Thyroid gland (tissue), 4 donors: ENCODE measurements at regions not wholly inside any gene's neighbourhood (a gene's known extent, or its start where the extent isn't known, plus 50 kb on each side); places are given as distances from the start of the nearest gene placed in this dataset.
"Not testable (repeated sequence)": the region's sequence is repeated elsewhere in the genome, so short reads cannot be mapped to it uniquely, and the experiment has no call there.

Experiments
- DNase-seq, 2 donors: peaks; one replicate each; pipeline ENCODE4 v3.0.0-alpha.2; 2019
- H3K27ac ChIP-seq, 3 donors: fragments of 200-600 bp; sonication (generic); 1 replicate in 2 of 3; 2 replicates in 1 of 3; pipeline ENCODE4 v1.5.1; 2016 to 2019; ENCODE audit warnings: mild to moderate bottlenecking in 1 of 3, moderate library complexity in 1 of 3
- H3K27me3 ChIP-seq: fragments of 200-600 bp; sonication (generic); one replicate; pipeline ENCODE4 v1.5.1; 2019
- H3K36me3 ChIP-seq, 2 donors: fragments of 200-600 bp; sonication (generic); one replicate each; pipeline ENCODE4 v1.5.1; 2016 to 2019
- H3K4me1 ChIP-seq, 2 donors: fragments of 200-600 bp; sonication (generic); one replicate each; pipeline ENCODE4 v1.5.1; 2017 to 2019
- H3K4me3 ChIP-seq, 3 donors: fragments of 200-600 bp; sonication (generic); replicated peaks in 1 of 3; 1 replicate in 2 of 3; 2 replicates in 1 of 3; pipeline ENCODE4 v1.5.1; 2016; ENCODE audit warnings: mild to moderate bottlenecking in 1 of 3
- H3K9me3 ChIP-seq: fragments of 200-600 bp; sonication (generic); one replicate; pipeline ENCODE4 v1.5.1; 2017
- POLR2A ChIP-seq, 2 donors: fragments of 450-650 bp; IDR thresholded peaks; one replicate each; pipeline ENCODE4 v1.6.1; 2017; ENCODE audit warnings: antibody characterized with exemption in 2 of 2, mild to moderate bottlenecking in 2 of 2, moderate library complexity in 1 of 2
- WGBS, 2 donors: methylation state at CpG; one replicate each; pipeline ENCODE4 v1.1.5; 2017; 5-methylcytosine and 5-hydroxymethylcytosine counted together
- intact Hi-C: fragments of 100-400 bp; cut with DNase I; formaldehyde crosslinking; loops from one replicate; pipeline ENCODE4 v1.15.1; 2023
- TF ChIP-seq, protein P1 (sequence below), 6 experiments: fragments of 200-600 bp in 3 of 6; fragments of 450-650 bp in 3 of 6; sonication (generic) in 3 of 6; IDR thresholded peaks; one replicate each; pipeline ENCODE4 v1.5.1; 2016 to 2019; ENCODE audit warnings: antibody characterized with exemption in 6 of 6, mild to moderate bottlenecking in 2 of 6, inconsistent platforms in 1 of 6, moderate library complexity in 1 of 6

DNA sequence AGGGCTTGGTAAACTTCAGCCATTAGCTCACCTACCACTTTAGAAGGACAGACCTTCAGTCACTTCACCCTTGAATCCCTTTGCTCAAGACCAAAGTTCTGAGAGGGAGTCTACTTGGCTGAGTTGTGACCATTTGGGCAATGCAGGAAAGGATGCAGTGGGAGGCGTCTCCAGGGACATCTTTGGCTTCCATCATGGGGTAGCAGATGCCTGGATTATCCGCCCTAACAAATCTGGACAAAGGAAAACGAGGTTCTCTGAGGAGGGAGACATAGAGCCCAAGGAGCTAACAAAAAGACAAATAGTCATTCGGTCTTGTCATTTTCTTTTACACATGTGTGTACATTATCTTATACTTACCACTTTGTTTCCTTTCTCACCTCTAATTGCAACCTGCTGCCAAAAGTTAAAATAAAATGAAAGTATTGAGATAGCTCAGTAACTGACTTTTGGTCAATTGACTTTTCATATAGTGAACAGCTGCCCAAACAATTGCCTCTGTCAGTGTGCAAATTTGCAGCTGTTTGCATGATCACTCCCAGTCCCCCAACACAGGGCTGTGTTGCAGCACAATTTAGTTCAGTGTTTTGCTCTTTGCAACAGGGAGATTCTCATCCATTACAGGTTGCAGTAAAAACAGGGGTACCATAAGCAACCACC, 108.9 kb upstream of the EEF2KMT start:
- no peak overlapping the region for H3K27ac ChIP-seq
- 68 to 72% methylated on average over 4 of the region's 4 CpGs for WGBS, 2 donors
- DNase-seq: no peak

DNA sequence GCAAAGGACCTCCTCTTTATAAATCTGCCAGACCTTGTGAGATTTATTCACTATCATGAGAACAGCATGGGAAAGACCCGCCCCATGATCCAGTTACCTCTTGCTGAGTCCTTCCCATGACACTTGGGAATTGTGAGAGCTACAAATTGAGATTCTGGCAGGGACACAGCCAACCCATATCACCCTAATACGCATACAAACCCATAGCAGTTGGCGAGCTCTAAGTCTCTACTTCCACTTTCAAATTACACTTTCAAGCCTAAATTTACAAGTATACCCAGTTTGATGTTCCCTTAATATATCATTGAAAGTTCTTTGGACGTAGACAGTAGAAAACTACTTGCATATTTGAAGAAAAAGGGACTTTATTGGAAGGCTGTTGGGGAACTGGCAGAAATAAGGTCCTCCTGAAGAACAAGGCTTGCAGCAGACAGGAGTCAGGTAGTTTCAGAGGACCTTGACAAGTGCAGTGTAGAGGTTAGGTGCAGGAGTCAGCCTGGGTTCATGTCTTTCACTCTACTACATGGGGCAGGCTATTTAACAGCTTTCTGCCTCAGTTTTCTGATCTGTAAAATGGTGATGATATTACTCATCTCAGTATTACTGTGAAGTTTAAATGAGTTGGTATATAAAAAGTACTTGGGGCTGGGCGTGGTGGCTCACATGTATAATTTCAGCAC, 107.9 kb upstream of the EEF2KMT start:
- Histone ChIP-seq H3K27ac (no peak overlapping the region), H3K36me3 (no peaks in the 10 kb centered on the region), H3K4me1 (no peaks in the 10 kb centered on the region), H3K4me3 (no peak overlapping the region), H3K27me3 (no peaks in the 10 kb centered on the region), H3K9me3 (no peaks in the 10 kb centered on the region)
- intact Hi-C loops: no loop called here
- TF ChIP-seq, protein P1, sequence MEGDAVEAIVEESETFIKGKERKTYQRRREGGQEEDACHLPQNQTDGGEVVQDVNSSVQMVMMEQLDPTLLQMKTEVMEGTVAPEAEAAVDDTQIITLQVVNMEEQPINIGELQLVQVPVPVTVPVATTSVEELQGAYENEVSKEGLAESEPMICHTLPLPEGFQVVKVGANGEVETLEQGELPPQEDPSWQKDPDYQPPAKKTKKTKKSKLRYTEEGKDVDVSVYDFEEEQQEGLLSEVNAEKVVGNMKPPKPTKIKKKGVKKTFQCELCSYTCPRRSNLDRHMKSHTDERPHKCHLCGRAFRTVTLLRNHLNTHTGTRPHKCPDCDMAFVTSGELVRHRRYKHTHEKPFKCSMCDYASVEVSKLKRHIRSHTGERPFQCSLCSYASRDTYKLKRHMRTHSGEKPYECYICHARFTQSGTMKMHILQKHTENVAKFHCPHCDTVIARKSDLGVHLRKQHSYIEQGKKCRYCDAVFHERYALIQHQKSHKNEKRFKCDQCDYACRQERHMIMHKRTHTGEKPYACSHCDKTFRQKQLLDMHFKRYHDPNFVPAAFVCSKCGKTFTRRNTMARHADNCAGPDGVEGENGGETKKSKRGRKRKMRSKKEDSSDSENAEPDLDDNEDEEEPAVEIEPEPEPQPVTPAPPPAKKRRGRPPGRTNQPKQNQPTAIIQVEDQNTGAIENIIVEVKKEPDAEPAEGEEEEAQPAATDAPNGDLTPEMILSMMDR (IDR thresholded peaks at IDR 0.05): no peak
- 82 to 85% methylated on average over 5 of the region's 5 CpGs for WGBS, 2 donors
- no peak for DNase-seq

More for the DNA sequence above, 108.9 kb upstream of the EEF2KMT start:
- Histone ChIP-seq H3K27me3 (no peaks in the 10 kb centered on the region), H3K4me1 (no peaks in the 10 kb centered on the region), H3K36me3 (no peaks in the 10 kb centered on the region), H3K9me3 (no peaks in the 10 kb centered on the region), H3K4me3 (no peak overlapping the region)
- intact Hi-C loops: no loop called here
- TF ChIP-seq, protein P1 (IDR thresholded peaks at IDR 0.05): no peak
- TF ChIP-seq POLR2A (IDR thresholded peaks at IDR 0.05): no peak

DNA sequence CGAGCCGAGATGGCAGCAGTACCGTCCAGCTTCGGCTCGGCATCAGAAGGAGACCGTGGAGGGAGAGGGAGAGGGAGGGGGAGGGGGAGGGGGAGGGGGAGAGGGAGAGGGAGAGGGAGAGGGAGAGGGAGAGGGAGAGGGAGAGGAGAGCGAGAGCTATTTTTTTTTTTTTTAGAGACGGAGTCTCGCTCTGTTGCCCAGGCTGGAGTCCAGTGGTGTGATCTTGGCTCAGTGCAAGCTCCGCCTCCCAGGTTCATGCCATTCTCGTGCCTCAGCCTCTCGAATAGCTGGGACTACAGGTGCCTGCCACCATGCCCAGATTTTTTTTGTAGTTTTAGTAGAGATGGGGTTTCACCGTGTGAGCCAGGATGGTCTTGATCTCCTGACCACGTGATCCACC, 106.1 kb upstream of the EEF2KMT start:
- DNase-seq, H3K9me3 ChIP-seq, intact Hi-C loops, H3K4me3 ChIP-seq, H3K4me1 ChIP-seq, H3K27me3 ChIP-seq, H3K36me3 ChIP-seq, H3K27ac ChIP-seq: not testable (repeated sequence)
- 89 to 90% methylated on average over 7 to 14 of the region's 14 CpGs for WGBS, 2 donors

DNA sequence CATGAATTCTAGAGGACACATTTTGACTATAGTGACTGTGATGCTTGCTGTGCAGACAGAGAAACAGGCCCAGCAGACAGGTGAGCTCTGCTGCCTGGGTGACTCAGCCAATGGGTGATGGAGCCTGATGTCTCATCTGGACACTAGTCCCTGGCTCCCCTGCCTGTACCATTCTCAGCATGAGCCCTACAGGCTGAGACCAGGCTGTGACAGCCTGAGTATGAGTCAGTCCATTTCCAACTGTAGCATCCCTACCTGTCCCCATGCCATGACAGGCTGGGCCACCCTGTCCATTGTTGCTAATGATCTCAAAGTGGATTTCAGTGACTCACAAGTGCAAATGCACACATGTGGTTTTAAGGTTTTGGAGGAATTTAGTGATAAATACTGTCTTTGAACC, 102.5 kb upstream of the EEF2KMT start:
- TF ChIP-seq POLR2A (IDR thresholded peaks at IDR 0.05): no peak
- TF ChIP-seq, protein P1 (IDR thresholded peaks at IDR 0.05): no peak
- Histone ChIP-seq H3K9me3 (no peaks in the 10 kb centered on the region), H3K36me3 (no peaks in the 10 kb centered on the region), H3K27ac (no peak overlapping the region), H3K4me1 (no peaks in the 10 kb centered on the region), H3K27me3 (no peaks in the 10 kb centered on the region), H3K4me3 (no peak overlapping the region)
- no peak for DNase-seq
- intact Hi-C loops: no loop called here

DNA sequence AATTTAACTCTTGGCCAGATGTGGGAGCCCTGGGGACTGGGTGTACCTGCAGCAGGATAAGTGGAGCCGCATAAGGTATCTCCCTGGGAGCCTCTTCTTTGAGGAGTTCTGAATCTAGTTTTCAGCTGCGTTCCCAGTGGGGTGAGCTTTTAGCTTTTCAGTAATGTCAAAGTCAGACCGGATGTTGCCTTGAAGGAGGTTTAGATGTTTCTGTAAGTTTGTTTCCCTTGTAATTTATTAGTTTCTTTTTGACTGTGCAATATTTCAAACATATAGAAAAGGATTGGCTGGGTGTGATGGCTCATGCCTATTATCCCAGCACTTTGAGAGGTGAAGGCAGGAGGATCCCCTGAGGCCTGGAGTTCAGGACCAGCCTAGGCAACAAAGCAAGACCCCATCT, 98.6 kb upstream of the EEF2KMT start:
- WGBS, 2 donors: 83% methylated on average over 3 of the region's 3 CpGs
- Histone ChIP-seq H3K9me3 (no peaks in the 10 kb centered on the region), H3K27me3 (no peaks in the 10 kb centered on the region), H3K36me3 (no peaks in the 10 kb centered on the region), H3K4me1 (no peaks in the 10 kb centered on the region), H3K27ac (no peak overlapping the region), H3K4me3 (no peak overlapping the region)
- TF ChIP-seq POLR2A (IDR thresholded peaks at IDR 0.05): no peak
- intact Hi-C loops: no loop called here
- no peak for DNase-seq

DNA sequence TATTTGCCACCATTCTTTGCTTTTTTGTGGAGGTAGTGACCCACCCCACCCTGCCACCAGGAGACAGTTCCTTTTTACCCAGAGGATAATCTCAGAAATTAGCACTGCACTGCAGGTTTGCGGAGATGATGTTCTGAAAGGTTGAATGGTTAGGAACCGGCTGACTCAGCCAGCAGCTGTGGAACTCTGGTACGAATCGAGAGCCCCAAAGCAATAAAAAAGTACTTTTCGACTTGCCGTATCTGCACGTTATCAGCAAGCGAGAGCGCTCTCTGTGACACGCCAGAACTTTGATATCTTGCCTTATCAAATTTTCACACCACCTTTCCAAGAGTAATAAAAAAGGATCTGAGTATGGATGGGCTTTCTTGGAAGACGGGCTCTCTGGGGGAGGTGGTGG, 96.3 kb upstream of the EEF2KMT start:
- intact Hi-C loops: no loop called here

More for the DNA sequence above, 96.3 kb upstream of the EEF2KMT start:
- no peaks in the 10 kb centered on the region for H3K9me3 ChIP-seq
- no peaks in the 10 kb centered on the region for H3K27me3 ChIP-seq
- H3K27ac ChIP-seq: no peak overlapping the region
- no peak for DNase-seq
- 91 to 92% methylated on average over 11 of the region's 11 CpGs for WGBS, 2 donors
- H3K4me1 ChIP-seq: no peaks in the 10 kb centered on the region
- H3K4me3 ChIP-seq: no peak overlapping the region
- no peaks in the 10 kb centered on the region for H3K36me3 ChIP-seq
- TF ChIP-seq, protein P1 (IDR thresholded peaks at IDR 0.05): no peak
